Tongue (tissue), 1 donor: ENCODE measurements at regions not wholly inside any gene's neighbourhood (a gene's known extent, or its start where the extent isn't known, plus 50 kb on each side); places are given as distances from the start of the nearest gene placed in this dataset.
A peak's percentile ranks its signal among the peaks of the same experiment; 100 is the strongest.

Experiments used
- DNase-seq: peaks from one replicate; pipeline ENCODE4 v3.0.0-alpha.2; 2015

- DNase-seq, result peak; percentile 56
Observed at GRCh38 chr13:22194106-22194805, 523.4 kb downstream of the FGF9 start.

DNA sequence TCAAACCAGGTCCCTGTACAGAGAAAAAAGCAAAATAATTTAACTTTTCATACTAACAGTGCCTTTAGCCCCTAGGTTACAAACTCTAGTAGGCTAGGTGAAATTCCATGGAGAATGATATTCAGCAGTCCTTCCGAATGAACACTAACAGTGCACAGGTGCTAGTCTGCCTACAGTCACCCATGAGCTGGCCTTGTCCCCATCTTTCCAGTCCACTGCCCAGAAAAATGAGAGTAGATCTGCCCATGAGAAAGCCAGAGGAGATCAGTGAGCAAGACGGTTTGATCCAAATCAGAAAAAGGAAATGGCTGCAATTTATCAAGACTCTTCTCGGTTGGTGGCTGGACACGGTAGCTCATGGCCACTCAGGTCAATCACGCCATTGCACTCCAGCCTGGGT, 524.9 kb downstream of the FGF9 start:
- no peak for DNase-seq

DNA sequence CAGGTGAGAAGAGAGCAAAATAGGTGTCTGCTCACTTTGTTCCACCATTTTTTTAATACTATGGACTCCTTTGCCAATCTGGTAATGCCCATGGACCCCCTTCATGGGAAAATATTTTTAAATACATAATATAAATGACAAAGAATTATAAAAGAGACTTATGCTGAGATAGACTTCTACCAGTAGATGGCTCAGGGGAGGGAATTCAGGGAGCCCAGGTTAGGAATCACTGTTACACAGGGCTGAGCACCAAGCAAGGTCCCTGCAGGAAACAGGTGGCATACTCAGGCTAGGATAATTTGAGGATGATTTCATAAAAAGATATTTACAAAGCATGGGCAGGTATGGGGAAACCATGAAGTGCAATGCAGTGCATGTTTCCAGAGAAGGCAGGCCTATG, 525.9 kb downstream of the FGF9 start:
- DNase-seq, result no peak

GRCh38 chr13:22198001-22198400, 527.1 kb downstream of the FGF9 start:
- peak; percentile 59 for DNase-seq

- DNase-seq, result peak; percentile 57
Observed at GRCh38 chr13:22198641-22199217, 527.9 kb downstream of the FGF9 start.

GRCh38 chr13:22200440-22200839, 529.6 kb downstream of the FGF9 start:
- DNase-seq, result peak; percentile 27

GRCh38 chr13:22201375-22201925, 530.6 kb downstream of the FGF9 start:
- DNase-seq, result peak; percentile 6

- no peak for DNase-seq
Observed at GRCh38 chr13:22210134-22210930, 539.5 kb downstream of the FGF9 start.

DNA sequence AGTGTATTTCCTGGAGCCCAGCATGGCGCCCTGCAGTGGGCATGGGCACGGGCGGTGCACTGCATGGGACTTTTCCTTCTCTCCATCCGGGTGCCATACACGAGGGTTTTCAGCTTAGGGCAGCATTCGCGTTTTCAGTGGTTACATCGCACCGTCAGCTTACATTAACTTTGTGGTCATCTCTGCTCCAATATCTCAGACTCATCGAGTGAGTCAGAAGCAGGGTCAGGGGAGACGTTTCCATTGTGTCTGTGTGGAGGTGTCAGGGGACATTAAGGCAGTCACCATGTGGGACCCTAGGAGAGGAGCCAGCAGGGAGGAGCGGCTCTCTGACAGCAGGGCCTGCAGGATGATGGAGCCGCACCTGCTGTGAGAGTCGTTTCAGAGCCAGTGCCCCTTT, 541.0 kb downstream of the FGF9 start:
- no peak for DNase-seq

DNA sequence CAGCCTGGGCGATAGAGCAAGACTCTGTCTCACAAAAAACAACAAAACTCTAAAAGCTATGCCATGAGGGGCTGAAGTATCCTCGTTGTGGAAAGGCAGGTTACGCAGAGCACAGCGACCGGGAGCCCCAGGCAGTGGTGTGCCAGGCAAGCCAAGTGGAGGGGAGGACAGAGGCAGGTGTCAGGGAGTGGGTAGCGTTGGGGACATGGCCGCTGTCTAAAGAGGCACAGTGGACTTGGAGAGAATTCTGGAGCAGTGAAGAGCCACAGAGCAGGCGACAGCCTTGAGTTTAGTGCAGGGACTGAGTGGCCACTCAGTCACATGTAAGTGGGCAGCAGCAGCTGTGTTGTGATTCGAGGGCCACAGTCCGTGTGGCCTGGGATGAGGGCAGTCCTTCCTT, 541.7 kb downstream of the FGF9 start:
- no peak for DNase-seq

DNA sequence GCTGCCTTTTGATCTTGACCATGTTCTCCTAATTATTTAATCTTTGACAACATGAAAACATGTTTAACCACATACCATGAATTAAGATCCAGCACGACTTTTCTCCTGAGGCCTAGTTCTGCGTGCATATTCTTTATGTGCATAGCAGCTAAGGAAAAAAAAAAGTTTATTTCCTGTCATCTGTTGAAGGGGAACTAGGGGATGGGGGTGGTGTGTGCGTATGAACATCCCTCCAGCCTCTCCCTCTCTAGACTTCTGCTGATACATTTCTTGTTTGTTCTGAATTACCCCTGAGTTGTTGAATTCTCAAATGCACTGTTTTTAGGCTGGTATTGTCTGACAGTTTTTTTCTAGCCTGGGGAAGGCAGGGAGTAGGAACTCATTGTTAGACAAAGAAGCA, 543.3 kb downstream of the FGF9 start:
- DNase-seq, result no peak

DNA sequence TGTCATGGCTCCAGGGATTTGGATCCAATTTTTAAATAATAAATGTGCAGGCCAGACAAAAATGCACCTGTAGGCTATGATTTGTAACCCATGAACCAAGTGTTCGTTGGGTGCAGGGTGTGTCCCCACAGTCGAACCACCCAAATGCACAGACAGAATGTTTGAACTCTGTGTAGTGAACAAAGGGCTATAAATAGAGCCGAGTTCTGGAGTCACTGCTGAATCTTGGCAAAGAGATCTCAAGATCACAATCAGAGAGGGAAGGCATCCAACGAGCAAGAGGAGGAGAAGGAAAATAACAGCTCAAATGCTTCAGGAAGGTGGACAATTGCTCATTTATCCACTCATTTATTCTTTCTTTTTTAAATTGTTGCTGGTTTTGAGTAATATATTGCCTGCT, 547.9 kb downstream of the FGF9 start:
- DNase-seq, result no peak

GRCh38 chr13:22219709-22220108, 548.8 kb downstream of the FGF9 start:
- no peak for DNase-seq

- no peak for DNase-seq
Observed at GRCh38 chr13:22220151-22221135, 549.6 kb downstream of the FGF9 start.

GRCh38 chr13:22223411-22223810, 552.5 kb downstream of the FGF9 start:
- peak; percentile 34 for DNase-seq

GRCh38 chr13:22226086-22226485, 555.2 kb downstream of the FGF9 start:
- DNase-seq, result no peak

GRCh38 chr13:22227895-22228294, 557.0 kb downstream of the FGF9 start:
- no peak for DNase-seq

DNA sequence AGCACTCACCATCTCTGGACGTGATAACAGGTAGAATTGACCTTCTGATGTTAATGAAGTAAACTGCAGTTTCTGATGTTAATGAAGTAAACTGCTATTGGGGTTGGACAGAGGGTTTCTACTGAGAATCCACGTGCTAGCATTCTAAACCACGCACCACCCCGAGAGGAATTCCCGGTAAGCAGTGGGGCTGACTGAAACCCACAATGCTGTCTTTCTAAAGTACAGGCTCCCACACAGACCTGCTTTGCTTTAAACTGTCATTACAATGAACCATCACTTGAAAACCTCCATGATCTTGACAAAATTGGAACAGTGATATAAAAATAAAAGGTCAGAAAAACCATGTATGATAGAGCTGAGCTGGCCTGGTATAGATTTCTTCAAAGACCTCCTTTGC, 559.0 kb downstream of the FGF9 start:
- DNase-seq, result no peak

DNA sequence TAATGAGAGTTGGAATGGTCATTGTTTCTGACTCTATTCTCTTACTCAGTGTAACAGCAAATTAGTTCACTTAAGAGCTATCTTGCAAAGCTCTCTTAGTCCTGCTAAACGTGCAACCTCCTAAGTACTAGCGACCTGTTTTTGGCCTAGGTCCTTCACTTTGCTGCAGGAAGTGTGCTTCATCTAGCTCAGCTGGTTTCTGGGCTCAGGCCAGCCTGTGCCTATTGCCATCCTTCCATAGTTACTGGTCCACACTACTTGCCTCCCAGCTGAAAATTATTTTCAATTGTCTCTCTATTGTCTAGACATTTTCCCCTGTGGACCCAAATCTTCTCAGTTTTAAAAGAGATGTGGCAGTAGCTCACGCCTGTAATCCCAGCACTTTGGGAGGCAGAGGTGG, 561.3 kb downstream of the FGF9 start:
- DNase-seq, result no peak

DNA sequence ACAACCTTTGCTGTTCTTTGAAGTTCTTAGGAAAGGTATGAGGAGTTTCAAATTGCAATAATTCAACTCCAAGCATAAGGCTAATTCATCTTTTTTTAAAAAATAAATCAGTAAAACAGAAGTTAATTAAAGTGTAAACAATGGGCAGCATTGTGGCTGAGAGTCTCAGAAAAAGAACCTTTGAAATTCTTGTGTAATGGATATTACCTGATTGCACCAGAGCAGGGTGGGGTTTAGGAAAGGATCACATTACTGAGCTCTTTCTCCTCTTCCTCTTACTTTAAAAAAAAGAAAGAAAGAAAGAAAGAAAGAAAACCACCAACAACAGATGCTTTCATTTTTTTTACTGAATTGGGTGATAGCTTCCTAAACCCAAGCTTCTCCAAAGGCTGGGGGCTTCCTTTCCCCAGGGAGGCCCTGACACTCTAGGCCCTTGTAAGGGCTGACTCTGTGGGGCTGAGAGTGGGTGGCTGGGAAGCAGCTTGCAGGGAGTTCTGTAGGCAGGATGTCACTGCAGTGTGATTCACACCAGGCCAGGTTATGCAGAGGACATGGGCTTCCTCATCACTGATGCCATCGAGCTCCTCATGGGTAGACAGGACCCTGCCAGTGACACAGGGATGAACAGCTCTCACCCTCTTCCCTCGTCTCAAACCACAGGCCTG, 564.5 kb downstream of the FGF9 start:
- no peak for DNase-seq

- DNase-seq, result peak; percentile 23
Observed at GRCh38 chr13:22235950-22236290, 565.0 kb downstream of the FGF9 start.

- DNase-seq, result no peak
Observed at GRCh38 chr13:22238269-22238668, 567.4 kb downstream of the FGF9 start.
